GM04504 (cell line): ENCODE measurements at regions not wholly inside any gene's neighbourhood (a gene's known extent, or its start where the extent isn't known, plus 50 kb on each side); places are given as distances from the start of the nearest gene placed in this dataset.

Source experiments
- DNase-seq: peaks from one replicate; pipeline ENCODE4 v3.0.0-alpha.2; 2012; ENCODE audit warnings: low read depth

DNA sequence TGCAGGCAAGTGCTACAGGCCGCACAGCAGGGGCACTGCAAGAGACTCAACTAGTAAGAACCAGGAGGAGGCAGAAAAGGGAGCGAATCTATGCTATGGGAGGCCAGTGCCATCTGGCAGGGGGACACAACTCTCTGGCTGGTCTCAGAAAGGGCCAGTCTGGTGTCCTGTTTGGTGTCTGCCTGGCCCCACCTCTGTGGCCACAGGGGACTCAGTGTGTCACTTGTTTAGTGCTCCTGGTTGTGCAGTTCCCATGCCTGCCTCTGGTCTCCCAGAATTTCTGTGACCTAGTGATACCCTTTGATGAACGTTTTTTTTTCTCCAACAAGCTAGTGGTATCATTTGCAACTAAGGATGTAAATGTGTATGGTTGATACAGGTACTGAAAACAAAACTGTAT is 59.2 kb upstream of the JCAD start:
- no peak for DNase-seq

DNA sequence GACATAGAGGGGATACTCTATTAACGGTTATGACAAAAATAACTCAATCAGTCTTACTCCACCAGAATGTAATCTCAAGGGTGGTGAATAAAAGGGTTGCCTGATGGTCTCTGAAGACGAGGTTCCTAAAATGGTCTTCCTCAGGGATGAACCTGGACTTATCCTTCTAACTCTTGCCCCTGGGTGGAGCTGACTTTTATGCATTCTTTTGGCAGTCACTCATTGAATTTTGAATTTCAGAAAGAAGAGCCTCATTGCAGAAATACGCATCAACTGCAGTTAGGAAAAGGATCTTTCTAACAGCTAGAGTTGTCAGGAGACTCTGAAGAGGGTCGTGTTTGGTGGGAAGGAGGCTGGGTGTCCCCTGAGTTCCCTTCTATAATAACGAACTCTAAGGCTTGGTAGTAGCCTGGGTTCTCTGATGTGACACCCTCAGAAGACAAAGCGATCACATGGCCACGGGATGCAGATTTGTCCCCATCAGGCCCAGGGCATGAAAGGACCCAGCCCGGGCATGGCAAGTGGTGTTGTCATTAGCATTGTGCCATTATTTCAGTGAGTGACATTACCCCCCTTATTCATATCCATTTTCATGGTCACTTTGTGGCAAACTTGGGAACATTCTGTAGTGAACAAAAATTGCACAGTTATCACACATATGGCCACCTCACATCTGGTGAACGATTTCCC is 58.6 kb upstream of the JCAD start:
- no peak for DNase-seq

DNA sequence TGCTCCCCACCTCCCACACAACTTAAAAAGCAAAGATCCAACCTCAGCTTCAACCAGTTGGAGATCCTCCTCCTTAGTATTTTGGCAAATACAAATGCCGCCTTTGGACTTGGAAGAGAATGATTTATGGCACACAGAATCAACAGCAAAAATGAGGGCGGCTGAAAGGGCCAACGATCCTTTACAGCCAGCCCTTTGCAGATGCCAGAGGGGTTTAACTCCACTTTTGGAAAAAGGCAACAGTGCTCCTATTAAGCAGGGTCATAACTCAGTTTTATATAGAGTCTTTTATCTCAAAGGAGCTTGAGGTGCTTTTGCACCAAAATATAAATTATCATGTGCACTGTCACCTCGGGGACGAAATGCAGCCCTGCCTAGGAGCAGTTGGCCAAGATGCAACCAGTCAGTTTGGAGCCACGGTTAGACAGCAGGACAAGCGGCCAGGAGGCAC is 56.7 kb upstream of the JCAD start:
- no peak for DNase-seq

DNA sequence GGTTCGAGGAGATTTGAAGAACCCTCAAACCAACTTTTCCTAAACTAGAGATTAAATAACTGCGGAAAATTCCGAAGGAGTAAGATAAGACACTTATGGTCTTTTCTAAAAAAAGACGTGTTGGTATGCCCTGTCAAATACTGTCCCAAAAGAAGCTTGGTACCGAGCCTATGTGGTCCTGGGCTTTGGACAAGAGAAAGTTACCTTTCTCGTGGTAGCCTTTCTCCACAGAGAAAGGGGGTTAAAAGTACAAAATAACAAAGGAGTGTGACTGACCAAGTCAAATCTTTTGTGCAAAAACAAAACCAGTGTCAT is 56.2 kb upstream of the JCAD start:
- no peak for DNase-seq

DNA sequence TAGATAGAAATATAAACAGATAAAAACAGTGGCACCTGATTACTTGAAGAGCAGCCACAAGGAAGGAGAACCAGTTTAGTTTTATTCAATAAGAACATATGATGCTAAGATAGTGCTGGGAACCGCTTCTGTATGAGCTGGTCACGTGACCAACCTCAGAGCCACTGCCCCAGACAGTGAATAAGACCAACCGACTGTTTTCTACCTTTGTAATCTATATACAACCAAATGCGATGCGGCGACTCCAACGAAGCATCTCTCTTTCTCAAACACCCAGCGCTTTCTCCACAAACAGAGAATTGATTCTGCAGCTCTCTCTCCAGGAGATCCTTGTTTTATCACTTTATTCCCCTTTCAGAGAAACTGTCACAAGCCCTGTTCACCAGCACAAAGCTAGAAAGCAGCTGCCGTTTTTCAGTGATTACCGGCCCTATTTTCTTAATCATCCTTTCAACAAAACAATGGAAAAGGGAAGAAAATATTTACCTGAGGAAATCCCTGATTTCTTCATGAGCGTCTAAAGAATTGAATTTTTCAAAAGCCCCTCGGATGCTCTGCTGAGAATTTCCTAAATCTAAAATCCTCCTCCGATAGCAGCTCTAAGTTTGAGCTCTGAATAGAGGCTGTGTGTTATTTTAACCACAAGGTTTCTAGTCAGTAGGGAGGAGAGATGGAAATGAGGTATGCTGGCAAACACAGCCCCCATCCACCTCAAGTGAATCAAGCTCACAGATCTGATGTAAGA is 55.7 kb upstream of the JCAD start:
- DNase-seq, result no peak

DNA sequence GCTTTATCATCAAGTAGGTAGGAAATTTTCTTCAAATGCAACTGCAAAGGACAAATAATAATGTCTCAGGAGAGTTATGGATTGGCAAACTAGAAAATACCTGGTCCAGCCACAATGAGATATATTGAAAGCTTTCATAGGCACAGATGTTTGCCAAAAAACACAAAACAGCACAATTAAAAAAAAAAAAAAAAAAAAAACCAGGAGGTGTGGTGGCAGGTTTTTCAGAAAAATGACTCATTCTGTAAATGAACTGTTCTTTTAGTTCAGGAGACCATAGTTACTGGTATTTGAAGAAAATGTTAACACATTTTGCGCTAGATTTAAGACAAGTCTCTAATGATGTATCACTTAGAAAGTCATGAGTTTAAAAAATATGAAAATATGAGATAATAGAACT is 55.0 kb upstream of the JCAD start:
- no peak for DNase-seq

DNA sequence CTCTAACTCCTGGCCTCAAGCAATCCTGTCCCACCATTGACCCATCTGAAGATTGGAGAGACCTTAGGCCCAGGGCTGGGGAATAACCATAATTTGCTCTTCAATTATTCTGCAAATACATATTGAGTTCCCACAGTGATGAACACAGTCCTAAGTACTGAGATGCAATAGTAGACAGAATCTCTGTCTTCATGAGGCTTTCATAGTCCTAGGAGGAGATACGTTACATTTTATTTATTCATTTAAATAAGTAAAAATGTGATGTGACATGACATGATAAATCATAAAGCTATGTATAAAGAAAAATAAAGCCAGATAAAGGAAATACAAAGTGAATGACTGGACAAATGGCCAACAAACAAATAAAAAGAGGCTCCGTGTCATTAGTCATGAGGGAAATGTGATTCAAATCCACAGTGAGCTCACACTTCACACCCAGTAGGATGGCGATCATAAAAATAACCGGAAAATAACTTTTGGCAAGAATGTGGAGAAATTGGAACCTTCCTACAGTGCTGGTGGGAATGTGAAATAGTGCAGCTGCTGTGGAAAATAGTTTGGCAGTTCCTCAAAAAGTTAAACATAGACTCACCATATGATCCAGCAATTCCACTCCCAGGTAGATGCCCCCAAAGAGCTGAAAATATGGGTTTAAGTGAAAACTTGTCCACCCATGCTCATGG is 52.1 kb upstream of the JCAD start:
- DNase-seq, result peak; percentile 91
